Omental fat pad (tissue), 3 donors: ENCODE measurements at regions not wholly inside any gene's neighbourhood (a gene's known extent, or its start where the extent isn't known, plus 50 kb on each side); places are given as distances from the start of the nearest gene placed in this dataset.

Experiments
- ATAC-seq: fragments of 150-250 bp; one replicate; pipeline ENCODE4 v1.9.1; 2016; ENCODE audit warnings: mild to moderate bottlenecking, moderate library complexity; ENCODE audit not compliant: low FRiP score
- DNase-seq: peaks from one replicate; pipeline ENCODE4 v3.0.0-alpha.2; 2019; ENCODE audit warnings: low spot score
- TF ChIP-seq, protein P1 (sequence below), 3 donors: fragments of 450-650 bp; IDR thresholded peaks; one replicate each; pipeline ENCODE4 v1.5.1; 2016 to 2017; ENCODE audit warnings: antibody characterized with exemption in 3 of 3, mild to moderate bottlenecking in 3 of 3, moderate library complexity in 2 of 3

- no peak for DNase-seq
- TF ChIP-seq, protein P1, sequence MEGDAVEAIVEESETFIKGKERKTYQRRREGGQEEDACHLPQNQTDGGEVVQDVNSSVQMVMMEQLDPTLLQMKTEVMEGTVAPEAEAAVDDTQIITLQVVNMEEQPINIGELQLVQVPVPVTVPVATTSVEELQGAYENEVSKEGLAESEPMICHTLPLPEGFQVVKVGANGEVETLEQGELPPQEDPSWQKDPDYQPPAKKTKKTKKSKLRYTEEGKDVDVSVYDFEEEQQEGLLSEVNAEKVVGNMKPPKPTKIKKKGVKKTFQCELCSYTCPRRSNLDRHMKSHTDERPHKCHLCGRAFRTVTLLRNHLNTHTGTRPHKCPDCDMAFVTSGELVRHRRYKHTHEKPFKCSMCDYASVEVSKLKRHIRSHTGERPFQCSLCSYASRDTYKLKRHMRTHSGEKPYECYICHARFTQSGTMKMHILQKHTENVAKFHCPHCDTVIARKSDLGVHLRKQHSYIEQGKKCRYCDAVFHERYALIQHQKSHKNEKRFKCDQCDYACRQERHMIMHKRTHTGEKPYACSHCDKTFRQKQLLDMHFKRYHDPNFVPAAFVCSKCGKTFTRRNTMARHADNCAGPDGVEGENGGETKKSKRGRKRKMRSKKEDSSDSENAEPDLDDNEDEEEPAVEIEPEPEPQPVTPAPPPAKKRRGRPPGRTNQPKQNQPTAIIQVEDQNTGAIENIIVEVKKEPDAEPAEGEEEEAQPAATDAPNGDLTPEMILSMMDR (IDR thresholded peaks at IDR 0.05): no peak
- ATAC-seq: no peak
Measured at GRCh38 chr13:67416047-67416925, 186.2 kb upstream of the PCDH9 start.

DNA sequence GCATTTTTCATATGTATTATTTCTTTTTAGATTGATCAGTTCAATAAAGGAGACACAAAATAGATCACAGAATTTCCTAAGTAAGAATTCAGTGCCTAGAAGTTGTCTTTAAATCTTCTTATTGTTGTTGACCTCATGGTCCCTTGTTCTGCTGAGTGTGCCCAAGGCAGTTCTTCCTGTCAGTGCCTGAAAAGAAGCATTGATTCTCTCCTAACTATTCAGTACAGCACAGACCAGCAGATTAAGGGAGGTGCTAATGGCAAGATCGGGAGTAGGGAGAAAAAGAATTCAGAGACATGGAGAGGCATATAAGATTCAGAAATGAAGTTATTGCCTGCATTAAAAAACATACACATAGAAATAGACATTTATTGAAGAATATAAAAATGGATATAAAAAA is 180.5 kb upstream of the PCDH9 start:
- no peak for ATAC-seq
- no peak for DNase-seq
- TF ChIP-seq, protein P1 (IDR thresholded peaks at IDR 0.05): no peak

DNA sequence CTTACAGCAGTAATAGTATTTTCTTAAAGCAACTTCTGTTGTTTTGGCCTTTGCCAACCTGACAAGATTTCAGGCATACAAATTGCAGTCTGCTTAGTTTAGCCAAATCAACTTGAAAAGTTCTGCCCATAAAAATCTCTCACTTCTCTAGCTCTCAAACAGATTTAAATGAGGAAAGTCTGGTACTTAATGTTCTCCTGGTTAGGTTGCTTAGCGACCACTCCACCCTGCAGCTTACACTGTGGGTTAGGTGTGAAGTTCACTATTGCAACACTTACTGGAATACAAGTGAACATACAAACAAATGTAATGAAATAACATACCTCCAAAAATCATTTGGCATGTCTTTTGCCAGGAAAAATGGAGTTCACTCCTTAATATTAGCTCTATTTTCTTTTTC is 178.7 kb upstream of the PCDH9 start:
- no peak for ATAC-seq
- no peak for DNase-seq
- TF ChIP-seq, protein P1 (IDR thresholded peaks at IDR 0.05): no peak

GRCh38 chr13:67402546-67402945 is 172.4 kb upstream of the PCDH9 start:
- TF ChIP-seq, protein P1 (IDR thresholded peaks at IDR 0.05): no peak
- ATAC-seq: no peak
- no peak for DNase-seq

DNA sequence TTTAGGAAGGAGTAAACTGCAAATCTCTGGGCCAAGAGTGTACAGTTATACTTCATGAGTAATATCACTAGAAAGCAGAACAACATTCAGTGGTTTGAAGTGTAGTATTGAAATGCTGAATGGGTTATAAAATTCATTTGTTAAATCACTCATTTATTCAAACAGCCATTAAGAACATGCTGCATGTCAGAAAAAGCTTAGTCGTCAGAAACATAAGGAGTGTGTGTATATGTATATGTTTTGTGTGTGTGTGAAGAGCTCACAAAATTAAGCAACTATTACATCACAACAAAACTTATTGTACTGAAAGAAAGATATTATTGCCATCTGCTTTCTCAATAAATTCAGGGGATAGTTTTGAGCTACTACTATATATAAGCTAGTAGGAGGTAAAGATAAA is 165.4 kb upstream of the PCDH9 start:
- TF ChIP-seq, protein P1 (IDR thresholded peaks at IDR 0.05): no peak
- ATAC-seq: no peak
- no peak for DNase-seq

GRCh38 chr13:67392014-67392413 is 161.9 kb upstream of the PCDH9 start:
- TF ChIP-seq, protein P1 (IDR thresholded peaks at IDR 0.05): no peak
- DNase-seq (no peak), ATAC-seq (no peak)

DNA sequence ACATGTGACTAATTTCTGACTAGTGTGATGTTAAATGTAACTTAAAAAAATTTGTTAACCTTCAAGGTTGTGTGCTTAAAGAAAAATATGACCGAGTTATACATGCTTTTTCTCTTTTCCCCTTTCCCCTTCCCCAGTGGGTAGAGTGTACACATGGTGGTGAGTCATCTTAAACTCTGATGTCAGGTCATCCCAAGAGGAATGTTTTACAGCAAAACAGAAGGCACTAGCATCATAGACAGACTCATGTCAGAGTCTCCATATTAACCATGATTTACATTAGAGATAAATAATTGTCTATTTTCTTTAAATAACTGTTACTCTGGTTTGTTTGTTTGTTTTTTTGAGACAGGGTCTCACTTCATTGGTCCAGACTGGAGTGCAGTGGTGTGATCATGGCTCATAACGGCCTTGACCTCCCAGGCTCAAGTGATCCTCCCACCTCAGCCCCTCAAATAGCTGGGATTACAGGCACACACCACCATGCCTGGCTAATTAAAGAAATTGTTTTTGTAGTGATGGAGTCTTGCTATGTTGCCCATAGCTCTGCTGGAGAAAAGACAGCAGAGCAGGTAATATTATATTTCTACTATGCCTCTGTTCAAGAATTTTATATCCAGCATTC is 160.4 kb upstream of the PCDH9 start:
- no peak for ATAC-seq
- DNase-seq: no peak
- TF ChIP-seq, protein P1 (IDR thresholded peaks at IDR 0.05): no peak
